ENCODE measurements at regions not wholly inside any gene's neighbourhood (a gene's known extent, or its start where the extent isn't known, plus 50 kb on each side); places are given as distances from the start of the nearest gene placed in this dataset.

DNA sequence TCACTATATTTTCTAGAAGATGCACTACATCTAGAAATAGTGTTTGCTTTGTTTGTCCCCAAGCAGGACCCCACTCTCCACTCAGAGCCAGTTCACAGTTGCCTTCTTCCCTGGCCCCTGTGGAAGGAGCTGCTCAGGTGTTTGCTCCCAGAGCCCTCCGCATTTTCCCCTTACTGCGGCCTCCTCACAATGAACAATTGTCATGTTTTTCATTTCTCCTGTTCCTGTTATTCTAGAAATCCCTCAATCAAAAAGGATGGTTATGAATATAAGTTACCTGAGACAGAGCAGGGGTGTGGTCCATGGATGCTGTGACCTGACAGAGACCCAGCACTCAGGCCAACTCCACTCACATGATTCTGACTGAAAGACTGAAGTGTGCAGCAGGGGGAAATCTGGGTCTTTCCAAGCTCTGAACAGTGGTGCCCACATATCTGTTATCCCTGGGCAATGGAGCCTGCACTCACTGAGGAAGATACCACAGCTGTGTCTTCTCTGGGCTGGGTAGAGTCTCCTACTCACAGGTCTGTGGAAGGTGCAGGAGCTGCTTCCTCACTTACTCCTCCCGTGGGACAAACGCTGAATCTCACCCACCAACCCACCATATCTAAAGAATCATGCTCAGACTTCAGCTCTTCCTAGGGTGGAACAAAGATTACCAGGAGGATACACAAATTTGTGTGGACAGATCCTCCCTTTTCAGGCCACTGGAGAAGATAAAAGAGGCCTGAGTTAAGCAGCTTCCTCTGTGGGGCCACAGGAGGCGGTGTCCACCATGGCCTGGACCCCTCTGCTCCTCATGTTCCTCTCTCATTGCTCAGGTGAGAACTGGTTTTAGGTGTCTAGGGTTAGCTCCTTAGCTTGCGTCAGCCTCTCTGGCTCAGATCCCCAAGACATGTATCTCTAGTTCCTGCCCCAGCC lies 87.1 kb upstream of the TOP3B start:
- Mint-ChIP-seq H3K27ac (ENCODE audit: low read depth) (no peak overlapping the region), H3K4me3 (no peak overlapping the region), H3K4me1 (no peaks in the 10 kb centered on the region), H3K27me3 (peaks cover 20% of the 10 kb centered on the region), H3K36me3 (ENCODE audit: insufficient read depth) (no peaks in the 10 kb centered on the region), H3K9me3 (no peaks in the 10 kb centered on the region)
- DNase-seq (ENCODE audit: low spot score in 2 of 2) (no peak), ATAC-seq (replicated peaks; ENCODE audit: extremely low read depth, poor library complexity, severe bottlenecking) (no peak)

DNA sequence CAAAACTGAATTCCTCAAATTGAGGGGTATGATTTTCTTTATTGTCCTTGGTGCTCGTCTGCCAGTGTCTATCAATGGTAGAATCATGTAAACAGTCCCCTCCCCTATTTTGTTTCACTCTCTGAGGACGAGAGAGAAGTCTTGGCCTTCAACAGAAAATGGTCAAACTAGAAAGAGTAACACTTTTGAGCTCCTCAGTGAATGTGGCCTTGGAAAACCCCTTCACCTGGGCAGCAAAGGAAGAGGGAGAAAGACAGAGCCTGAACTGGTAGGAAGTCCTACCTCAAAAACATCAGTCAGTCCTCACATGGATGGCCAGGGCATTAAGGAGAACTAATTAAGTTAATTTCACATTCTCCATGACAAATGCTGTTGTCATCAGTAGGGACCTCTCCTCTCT lies 86.1 kb upstream of the TOP3B start:
- no peak overlapping the region for H3K4me3 Mint-ChIP-seq
- H3K27ac Mint-ChIP-seq (ENCODE audit: low read depth), result no peak overlapping the region
- H3K9me3 Mint-ChIP-seq, result no peaks in the 10 kb centered on the region
- H3K4me1 Mint-ChIP-seq, result no peaks in the 10 kb centered on the region
- DNase-seq (ENCODE audit: low spot score in 2 of 2) (no peak), ATAC-seq (replicated peaks; ENCODE audit: extremely low read depth, poor library complexity, severe bottlenecking) (no peak)
- peaks cover 13% of the 10 kb centered on the region for H3K27me3 Mint-ChIP-seq
- H3K36me3 Mint-ChIP-seq (ENCODE audit: insufficient read depth), result no peaks in the 10 kb centered on the region

GRCh38 chr22:22068025-22068424 lies 85.4 kb upstream of the TOP3B start:
- DNase-seq (ENCODE audit: low spot score in 2 of 2), result no peak
- H3K36me3 Mint-ChIP-seq (ENCODE audit: insufficient read depth), result no peaks in the 10 kb centered on the region

DNA sequence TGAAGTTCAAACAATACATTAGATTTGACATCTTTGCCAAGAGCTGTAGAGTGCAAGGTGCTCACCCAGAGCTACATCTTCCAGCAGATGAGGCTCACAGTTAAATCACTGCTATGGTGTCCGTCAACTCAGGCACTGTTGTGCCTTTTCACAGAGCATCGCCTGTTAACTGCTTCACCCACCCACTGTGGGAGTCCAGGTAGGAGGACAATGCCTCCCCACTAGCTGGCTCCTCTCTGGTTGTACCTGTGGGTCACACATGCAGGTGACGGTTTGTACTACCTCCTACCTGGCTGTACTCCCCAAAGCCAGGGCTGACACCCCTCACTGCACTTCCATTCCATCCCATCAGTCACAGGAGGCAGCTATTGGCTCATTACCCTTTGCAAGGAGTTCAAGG lies 84.6 kb upstream of the TOP3B start:
- H3K36me3 Mint-ChIP-seq (ENCODE audit: insufficient read depth), result no peaks in the 10 kb centered on the region
- H3K4me1 Mint-ChIP-seq, result no peaks in the 10 kb centered on the region
- H3K27me3 Mint-ChIP-seq, result peaks cover 13% of the 10 kb centered on the region
- no peak overlapping the region for H3K27ac Mint-ChIP-seq (ENCODE audit: low read depth)
- H3K4me3 Mint-ChIP-seq, result no peak overlapping the region
- no peaks in the 10 kb centered on the region for H3K9me3 Mint-ChIP-seq
- ATAC-seq (replicated peaks; ENCODE audit: extremely low read depth, poor library complexity, severe bottlenecking), result no peak
- DNase-seq (ENCODE audit: low spot score in 2 of 2), result no peak

More at GRCh38 chr22:22068025-22068424, 85.4 kb upstream of the TOP3B start:
- no peaks in the 10 kb centered on the region for H3K4me1 Mint-ChIP-seq
- no peak for ATAC-seq (replicated peaks; ENCODE audit: extremely low read depth, poor library complexity, severe bottlenecking)
- H3K9me3 Mint-ChIP-seq, result no peaks in the 10 kb centered on the region
- no peak overlapping the region for H3K27ac Mint-ChIP-seq (ENCODE audit: low read depth)
- H3K27me3 Mint-ChIP-seq, result peaks cover 13% of the 10 kb centered on the region
- no peak overlapping the region for H3K4me3 Mint-ChIP-seq

DNA sequence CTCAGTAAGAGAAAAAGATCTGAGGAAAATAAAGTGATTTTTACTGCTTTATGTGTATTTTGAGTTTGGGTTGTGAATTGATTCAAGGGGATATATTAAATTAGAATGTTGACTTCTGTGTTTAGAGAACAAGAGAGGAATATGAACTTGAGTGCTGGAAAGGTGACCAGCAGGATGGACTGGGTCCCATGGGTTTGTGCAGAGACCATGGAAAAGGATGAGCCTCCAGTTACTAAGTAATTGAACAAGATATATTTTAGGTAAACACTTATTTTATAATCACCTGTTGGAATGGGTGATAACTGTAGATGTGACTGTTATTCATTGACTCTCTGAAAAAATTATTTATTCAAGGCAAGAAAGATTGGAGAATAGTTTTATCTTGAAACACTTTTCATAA lies 82.0 kb upstream of the TOP3B start:
- no peak for ATAC-seq (replicated peaks; ENCODE audit: extremely low read depth, poor library complexity, severe bottlenecking)
- Mint-ChIP-seq H3K4me3 (no peak overlapping the region), H3K36me3 (ENCODE audit: insufficient read depth) (no peaks in the 10 kb centered on the region), H3K4me1 (no peaks in the 10 kb centered on the region), H3K27ac (ENCODE audit: low read depth) (no peak overlapping the region), H3K9me3 (no peaks in the 10 kb centered on the region), H3K27me3 (peaks cover 31% of the 10 kb centered on the region)
- DNase-seq (ENCODE audit: low spot score in 2 of 2), result no peak

DNA sequence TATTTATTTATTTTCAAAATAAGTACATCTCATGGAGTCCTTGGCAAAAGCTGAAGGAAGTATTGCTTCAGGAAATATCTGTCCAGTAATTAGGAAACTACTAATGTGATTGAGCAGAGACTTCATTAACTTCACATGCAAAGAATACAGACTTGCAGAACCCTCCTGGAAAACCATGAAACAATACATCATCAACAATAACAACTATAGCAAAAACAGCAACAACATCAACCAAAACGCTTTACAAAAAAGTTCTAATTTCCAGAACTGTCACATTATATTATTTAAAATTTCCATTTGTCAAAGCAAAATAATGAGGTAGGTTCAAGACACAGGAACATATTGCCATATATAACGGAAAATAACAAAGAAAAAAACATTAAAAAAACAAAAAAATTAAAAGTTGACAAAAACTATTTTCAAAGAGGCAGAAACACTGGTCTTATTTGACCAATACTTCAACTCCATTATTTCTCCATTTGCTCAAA lies 79.8 kb upstream of the TOP3B start:
- no peaks in the 10 kb centered on the region for H3K9me3 Mint-ChIP-seq
- no peak overlapping the region for H3K27ac Mint-ChIP-seq (ENCODE audit: low read depth)
- no peaks in the 10 kb centered on the region for H3K4me1 Mint-ChIP-seq
- H3K36me3 Mint-ChIP-seq (ENCODE audit: insufficient read depth), result no peaks in the 10 kb centered on the region
- ATAC-seq (replicated peaks; ENCODE audit: extremely low read depth, poor library complexity, severe bottlenecking) (no peak), DNase-seq (ENCODE audit: low spot score in 2 of 2) (no peak)
- peaks cover 52% of the 10 kb centered on the region for H3K27me3 Mint-ChIP-seq
- H3K4me3 Mint-ChIP-seq, result no peak overlapping the region

GRCh38 chr22:22061085-22062077 lies 78.8 kb upstream of the TOP3B start:
- Mint-ChIP-seq H3K4me1 (no peaks in the 10 kb centered on the region), H3K27me3 (peaks cover 62% of the 10 kb centered on the region), H3K36me3 (ENCODE audit: insufficient read depth) (no peaks in the 10 kb centered on the region), H3K9me3 (no peaks in the 10 kb centered on the region), H3K4me3 (no peak overlapping the region), H3K27ac (ENCODE audit: low read depth) (no peak overlapping the region)
- no peak for DNase-seq (ENCODE audit: low spot score in 2 of 2)
- ATAC-seq (replicated peaks; ENCODE audit: extremely low read depth, poor library complexity, severe bottlenecking), result no peak

DNA sequence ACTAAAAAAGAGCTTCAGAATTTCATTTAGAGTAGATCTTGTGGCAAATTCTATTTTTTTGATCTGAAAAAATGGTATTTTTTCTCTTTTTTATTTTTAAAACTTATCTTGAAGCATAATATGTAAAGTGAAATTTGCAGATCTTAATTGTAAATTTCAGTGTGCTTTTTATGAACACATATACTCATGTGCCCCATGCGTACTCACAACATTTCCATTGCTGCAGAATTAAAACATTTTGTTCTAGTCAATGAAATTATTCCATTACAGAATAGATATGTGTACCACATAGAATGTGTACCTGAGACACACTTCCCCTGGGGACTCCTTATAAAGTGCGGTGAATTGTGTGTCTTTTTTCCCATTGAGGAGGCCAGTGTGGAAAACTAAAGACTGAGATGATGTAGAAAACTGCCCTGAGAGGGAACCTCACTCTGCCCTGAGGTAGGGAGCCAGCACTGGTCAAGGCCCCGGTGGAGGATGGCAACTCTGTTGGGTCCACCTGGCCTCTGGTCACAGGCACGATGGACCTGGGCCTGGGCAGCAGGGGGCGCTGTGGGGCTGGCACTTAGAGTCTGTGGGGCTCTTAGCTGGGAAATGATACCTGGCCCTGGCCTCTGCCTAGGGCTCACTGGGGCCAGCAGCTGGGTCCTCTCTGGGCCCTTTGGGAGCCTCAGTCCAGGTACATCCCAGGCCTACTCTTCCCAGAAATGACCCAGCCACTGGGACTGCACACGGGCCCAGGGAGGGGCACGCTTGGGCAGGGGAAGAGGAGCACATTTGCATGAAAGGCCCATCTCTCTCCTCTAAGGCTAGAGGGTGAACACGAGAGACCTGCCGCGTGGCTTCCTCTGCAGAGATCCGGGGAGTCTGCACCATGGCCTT lies 77.9 kb upstream of the TOP3B start:
- Mint-ChIP-seq H3K4me1 (no peaks in the 10 kb centered on the region), H3K4me3 (no peak overlapping the region), H3K36me3 (ENCODE audit: insufficient read depth) (no peaks in the 10 kb centered on the region), H3K27me3 (peaks cover 67% of the 10 kb centered on the region), H3K27ac (ENCODE audit: low read depth) (no peak overlapping the region), H3K9me3 (no peaks in the 10 kb centered on the region)
- DNase-seq (ENCODE audit: low spot score in 2 of 2), result no peak
- ATAC-seq (replicated peaks; ENCODE audit: extremely low read depth, poor library complexity, severe bottlenecking), result no peak

GRCh38 chr22:22059291-22060002 lies 76.9 kb upstream of the TOP3B start:
- DNase-seq (ENCODE audit: low spot score in 2 of 2) (no peak), ATAC-seq (replicated peaks; ENCODE audit: extremely low read depth, poor library complexity, severe bottlenecking) (no peak)
- no peak overlapping the region for H3K27ac Mint-ChIP-seq (ENCODE audit: low read depth)
- H3K4me3 Mint-ChIP-seq, result no peak overlapping the region
- H3K36me3 Mint-ChIP-seq (ENCODE audit: insufficient read depth), result no peaks in the 10 kb centered on the region
- H3K27me3 Mint-ChIP-seq, result peaks cover 68% of the 10 kb centered on the region
- no peaks in the 10 kb centered on the region for H3K9me3 Mint-ChIP-seq
- H3K4me1 Mint-ChIP-seq, result no peaks in the 10 kb centered on the region

DNA sequence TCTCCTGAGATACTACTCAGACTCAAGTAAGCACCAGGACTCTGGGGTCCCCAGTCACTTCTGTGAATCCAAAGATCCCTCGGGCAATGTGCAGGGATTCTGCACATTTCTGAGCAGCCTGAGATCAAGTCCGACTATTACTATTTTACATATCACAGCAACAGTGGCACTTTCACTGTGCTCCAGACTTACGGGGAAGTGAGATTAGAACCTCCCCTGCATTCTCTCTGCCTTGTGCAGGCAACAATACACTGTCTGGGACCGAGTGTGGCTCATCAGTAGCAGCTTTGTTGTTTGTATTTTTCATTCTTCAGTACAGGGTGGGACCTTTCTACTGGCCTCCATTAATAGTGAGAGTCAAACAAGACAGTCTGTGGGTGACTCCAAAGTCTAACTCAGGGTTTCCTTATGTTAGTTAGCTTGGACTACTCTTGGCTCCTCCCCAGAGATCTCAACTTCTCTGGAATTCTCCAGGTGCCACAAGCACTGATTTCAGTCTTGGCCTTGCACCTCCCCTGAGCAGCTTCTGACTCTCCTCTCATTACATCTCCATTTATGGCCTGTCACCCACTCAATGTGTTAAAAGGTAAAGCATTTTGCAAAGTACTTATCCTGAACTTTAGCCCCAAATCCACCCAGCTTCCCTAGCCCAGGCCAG lies 76.2 kb upstream of the TOP3B start:
- Mint-ChIP-seq H3K27me3 (peaks cover 75% of the 10 kb centered on the region), H3K36me3 (ENCODE audit: insufficient read depth) (no peaks in the 10 kb centered on the region), H3K4me3 (no peak overlapping the region), H3K27ac (ENCODE audit: low read depth) (no peak overlapping the region), H3K9me3 (no peaks in the 10 kb centered on the region), H3K4me1 (no peaks in the 10 kb centered on the region)
- ATAC-seq (replicated peaks; ENCODE audit: extremely low read depth, poor library complexity, severe bottlenecking) (no peak), DNase-seq (ENCODE audit: low spot score in 2 of 2) (no peak)

DNA sequence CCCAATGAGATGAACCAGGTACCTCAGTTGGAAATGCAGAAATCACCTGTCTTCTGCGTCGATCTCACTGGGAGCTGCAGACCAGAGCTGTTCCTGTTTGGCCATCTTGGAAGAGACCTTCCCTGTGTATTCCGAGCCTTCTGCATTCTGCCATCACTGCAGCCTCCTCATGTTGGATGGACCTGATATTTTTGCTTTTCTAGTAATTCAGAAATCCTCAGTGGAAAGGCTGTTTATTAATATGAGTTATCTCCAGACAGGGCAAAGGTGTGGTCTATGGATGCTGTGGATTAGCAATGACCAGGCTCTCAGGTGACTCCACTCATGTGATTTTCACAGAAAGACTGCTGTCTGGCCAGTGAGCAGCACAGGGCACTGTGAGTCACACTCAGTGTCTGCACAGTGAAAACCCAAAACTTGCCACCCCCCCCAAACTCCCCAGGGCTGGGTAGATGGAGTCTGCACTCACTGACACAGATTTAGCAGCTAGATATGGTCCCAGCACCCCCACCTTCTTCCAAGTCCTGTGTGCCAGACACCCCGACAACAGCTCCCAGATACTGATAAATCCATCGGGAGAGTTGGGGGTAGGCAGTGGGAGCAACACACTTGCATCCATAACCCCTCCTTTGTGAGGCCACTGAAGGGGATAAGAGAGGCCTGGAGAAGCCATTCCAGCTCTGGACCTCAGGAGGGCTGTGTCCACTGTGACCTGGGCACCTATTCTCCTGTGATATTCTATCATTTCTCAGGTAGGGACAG lies 75.2 kb upstream of the TOP3B start:
- H3K36me3 Mint-ChIP-seq (ENCODE audit: insufficient read depth), result no peaks in the 10 kb centered on the region
- H3K4me1 Mint-ChIP-seq, result no peaks in the 10 kb centered on the region
- H3K4me3 Mint-ChIP-seq, result no peak overlapping the region
- no peaks in the 10 kb centered on the region for H3K9me3 Mint-ChIP-seq
- ATAC-seq (replicated peaks; ENCODE audit: extremely low read depth, poor library complexity, severe bottlenecking), result no peak
- no peak overlapping the region for H3K27ac Mint-ChIP-seq (ENCODE audit: low read depth)
- DNase-seq (ENCODE audit: low spot score in 2 of 2), result no peak
- peaks cover 85% of the 10 kb centered on the region for H3K27me3 Mint-ChIP-seq

All from central memory CD8-positive, alpha-beta T cell (primary cell).